Suprapubic skin (tissue), 4 donors: ENCODE measurements at regions not wholly inside any gene's neighbourhood (a gene's known extent, or its start where the extent isn't known, plus 50 kb on each side); places are given as distances from the start of the nearest gene placed in this dataset.

Experiments used
- EP300 ChIP-seq: sonication (generic); formaldehyde crosslinking; IDR thresholded peaks from one replicate; pipeline ENCODE4 v1.6.1; 2017; ENCODE audit warnings: antibody characterized with exemption
- POLR2A ChIP-seq, 2 donors: fragments of 450-650 bp; IDR thresholded peaks; one replicate each; pipeline ENCODE4 v1.6.1; 2017; ENCODE audit warnings: antibody characterized with exemption in 2 of 2, mild to moderate bottlenecking in 2 of 2, moderate library complexity in 2 of 2
- POLR2AphosphoS5 ChIP-seq, 3 donors: sonication (generic); formaldehyde crosslinking; IDR thresholded peaks; one replicate each; pipeline ENCODE4 v1.6.1; 2017; ENCODE audit warnings: antibody characterized with exemption in 3 of 3
- TF ChIP-seq, protein P1 (sequence below), 2 donors: fragments of 200-600 bp in 1 of 2; fragments of 450-650 bp in 1 of 2; sonication (generic) in 1 of 2; IDR thresholded peaks; one replicate each; pipeline ENCODE4 v1.5.1; 2016 to 2019; ENCODE audit warnings: antibody characterized with exemption in 2 of 2, mild to moderate bottlenecking in 1 of 2, moderate library complexity in 1 of 2

DNA sequence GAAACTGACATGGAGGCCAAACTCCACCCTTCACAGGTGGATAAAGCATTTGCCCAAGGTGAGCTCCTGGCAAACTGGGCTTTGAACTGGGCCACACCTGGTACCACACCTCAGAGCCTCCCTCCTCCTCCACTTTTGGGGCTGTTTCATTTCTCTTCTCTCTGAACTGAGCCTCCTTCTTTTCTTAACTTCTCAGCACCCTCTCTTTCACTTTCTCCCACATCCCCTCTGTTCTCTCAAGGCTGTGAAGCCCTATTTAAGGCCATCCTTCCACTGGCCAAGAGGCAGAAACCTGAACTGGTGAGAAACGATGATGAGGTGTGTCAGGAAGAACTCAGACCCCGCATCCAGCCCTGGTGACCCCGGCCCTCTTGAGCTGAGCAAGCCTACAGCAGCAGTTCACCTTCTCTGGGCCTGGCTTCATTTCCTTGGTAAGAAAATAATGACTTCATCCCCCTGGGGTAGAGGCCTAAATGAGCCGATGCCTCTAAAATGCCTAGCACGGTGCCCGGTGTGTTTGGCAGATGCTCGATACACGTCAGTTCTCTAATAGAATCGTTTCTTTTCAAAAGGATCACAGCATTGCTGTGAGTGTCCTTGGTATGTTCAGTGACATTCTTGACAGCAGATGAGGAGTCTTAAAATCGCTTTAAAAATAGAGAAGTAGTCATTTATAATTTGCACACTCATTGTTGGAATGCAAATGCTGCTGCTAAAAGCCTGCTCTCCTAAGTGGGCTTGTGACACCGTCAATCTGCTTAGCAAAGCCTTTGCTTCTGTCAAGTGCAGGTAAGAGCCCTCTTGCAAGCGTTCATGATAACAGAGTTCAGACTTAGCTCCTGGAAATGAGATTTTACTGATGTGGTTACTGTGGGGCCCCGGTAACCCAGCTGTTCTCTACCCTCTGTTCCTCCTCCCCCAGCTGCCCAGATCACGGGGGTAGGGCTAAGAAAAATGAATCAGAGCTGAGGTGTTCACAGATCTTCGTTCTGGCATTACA is 97.7 kb upstream of the ATP2B2 start:
- TF ChIP-seq POLR2AphosphoS5 (IDR thresholded peaks at IDR 0.05) = no peak
- TF ChIP-seq, protein P1, sequence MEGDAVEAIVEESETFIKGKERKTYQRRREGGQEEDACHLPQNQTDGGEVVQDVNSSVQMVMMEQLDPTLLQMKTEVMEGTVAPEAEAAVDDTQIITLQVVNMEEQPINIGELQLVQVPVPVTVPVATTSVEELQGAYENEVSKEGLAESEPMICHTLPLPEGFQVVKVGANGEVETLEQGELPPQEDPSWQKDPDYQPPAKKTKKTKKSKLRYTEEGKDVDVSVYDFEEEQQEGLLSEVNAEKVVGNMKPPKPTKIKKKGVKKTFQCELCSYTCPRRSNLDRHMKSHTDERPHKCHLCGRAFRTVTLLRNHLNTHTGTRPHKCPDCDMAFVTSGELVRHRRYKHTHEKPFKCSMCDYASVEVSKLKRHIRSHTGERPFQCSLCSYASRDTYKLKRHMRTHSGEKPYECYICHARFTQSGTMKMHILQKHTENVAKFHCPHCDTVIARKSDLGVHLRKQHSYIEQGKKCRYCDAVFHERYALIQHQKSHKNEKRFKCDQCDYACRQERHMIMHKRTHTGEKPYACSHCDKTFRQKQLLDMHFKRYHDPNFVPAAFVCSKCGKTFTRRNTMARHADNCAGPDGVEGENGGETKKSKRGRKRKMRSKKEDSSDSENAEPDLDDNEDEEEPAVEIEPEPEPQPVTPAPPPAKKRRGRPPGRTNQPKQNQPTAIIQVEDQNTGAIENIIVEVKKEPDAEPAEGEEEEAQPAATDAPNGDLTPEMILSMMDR (IDR thresholded peaks at IDR 0.05) = no peak
- no peak for TF ChIP-seq POLR2A (IDR thresholded peaks at IDR 0.05)
- TF ChIP-seq EP300 = no peak
